22Rv1 (cell line): ENCODE measurements at regions not wholly inside any gene's neighbourhood (a gene's known extent, or its start where the extent isn't known, plus 50 kb on each side); places are given as distances from the start of the nearest gene placed in this dataset.

Experiments used
- ZFX ChIP-seq: fragments of 450-650 bp; IDR thresholded peaks from 2 replicates; pipeline ENCODE4 v1.6.1; 2017; ENCODE audit warnings: antibody characterized with exemption, borderline replicate concordance
- TF ChIP-seq, protein P1 (sequence below): fragments of 450-650 bp; IDR thresholded peaks from 2 replicates; pipeline ENCODE4 v1.5.1; 2017; ENCODE audit warnings: mild to moderate bottlenecking

- TF ChIP-seq, protein P1, sequence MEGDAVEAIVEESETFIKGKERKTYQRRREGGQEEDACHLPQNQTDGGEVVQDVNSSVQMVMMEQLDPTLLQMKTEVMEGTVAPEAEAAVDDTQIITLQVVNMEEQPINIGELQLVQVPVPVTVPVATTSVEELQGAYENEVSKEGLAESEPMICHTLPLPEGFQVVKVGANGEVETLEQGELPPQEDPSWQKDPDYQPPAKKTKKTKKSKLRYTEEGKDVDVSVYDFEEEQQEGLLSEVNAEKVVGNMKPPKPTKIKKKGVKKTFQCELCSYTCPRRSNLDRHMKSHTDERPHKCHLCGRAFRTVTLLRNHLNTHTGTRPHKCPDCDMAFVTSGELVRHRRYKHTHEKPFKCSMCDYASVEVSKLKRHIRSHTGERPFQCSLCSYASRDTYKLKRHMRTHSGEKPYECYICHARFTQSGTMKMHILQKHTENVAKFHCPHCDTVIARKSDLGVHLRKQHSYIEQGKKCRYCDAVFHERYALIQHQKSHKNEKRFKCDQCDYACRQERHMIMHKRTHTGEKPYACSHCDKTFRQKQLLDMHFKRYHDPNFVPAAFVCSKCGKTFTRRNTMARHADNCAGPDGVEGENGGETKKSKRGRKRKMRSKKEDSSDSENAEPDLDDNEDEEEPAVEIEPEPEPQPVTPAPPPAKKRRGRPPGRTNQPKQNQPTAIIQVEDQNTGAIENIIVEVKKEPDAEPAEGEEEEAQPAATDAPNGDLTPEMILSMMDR, result no peak
- TF ChIP-seq ZFX, result no peak
Measured at GRCh38 chr7:25707768-25708620, 444.0 kb upstream of the NFE2L3 start.
